Aorta (tissue), 5 donors: ENCODE measurements at regions not wholly inside any gene's neighbourhood (a gene's known extent, or its start where the extent isn't known, plus 50 kb on each side); places are given as distances from the start of the nearest gene placed in this dataset.

Experiments
- ATAC-seq: fragments of 200-7000 bp; cut with Tn5 transposase; one replicate; pipeline ENCODE4 v1.9.1; 2022; ENCODE audit warnings: moderate library complexity; ENCODE audit not compliant: low FRiP score
- DNase-seq, 2 donors: peaks; one replicate each; pipeline ENCODE4 v3.0.0-alpha.2; 2020
- H3K27ac ChIP-seq, 2 donors: one replicate each; pipeline ENCODE4 v1.5.1; 2013; ENCODE audit warnings: low read length in 2 of 2, mild to moderate bottlenecking in 2 of 2, moderate library complexity in 2 of 2, control low read depth in 1 of 2, inconsistent platforms in 1 of 2, low read depth in 1 of 2
- H3K27me3 ChIP-seq, 2 donors: one replicate each; pipeline ENCODE4 v1.6.1; 2013; ENCODE audit warnings: control low read depth in 1 of 2, low read length in 1 of 2, mild to moderate bottlenecking in 1 of 2, moderate library complexity in 1 of 2; ENCODE audit not compliant: insufficient read depth in 2 of 2, control insufficient read depth in 1 of 2
- H3K36me3 ChIP-seq, 2 donors: one replicate each; pipeline ENCODE4 v1.6.1; 2013; ENCODE audit warnings: control low read depth in 1 of 2, low read length in 1 of 2, mild to moderate bottlenecking in 1 of 2; ENCODE audit not compliant: insufficient read depth in 2 of 2, control insufficient read depth in 1 of 2
- H3K4me1 ChIP-seq, 2 donors: one replicate each; pipeline ENCODE4 v1.6.1; 2013; ENCODE audit warnings: low read length in 2 of 2, control low read depth in 1 of 2, mild to moderate bottlenecking in 1 of 2, moderate library complexity in 1 of 2; ENCODE audit not compliant: insufficient read depth in 2 of 2, control insufficient read depth in 1 of 2
- H3K4me3 ChIP-seq, 2 donors: one replicate each; pipeline ENCODE4 v1.5.1; 2013; ENCODE audit warnings: low read length in 2 of 2, control low read depth in 1 of 2, mild to moderate bottlenecking in 1 of 2
- H3K9me3 ChIP-seq: one replicate; pipeline ENCODE4 v1.6.1; 2013; ENCODE audit warnings: mild to moderate bottlenecking, low read length; ENCODE audit not compliant: control insufficient read depth
- WGBS, 2 donors: extraction: QIAGEN DNeasy Blood & Tissue Kit; methylation state at CpG; one replicate each; pipeline ENCODE4 v1.1.7; 2013; 5-methylcytosine and 5-hydroxymethylcytosine counted together
- intact Hi-C, 2 donors: fragments of 100-400 bp; cut with DNase I; formaldehyde crosslinking; loops; one replicate each; pipeline versions ENCODE4 v1.14.2 to v1.15.0; 2022
- donor health status: healthy with polysubstance abuse.
- donor health status: Bipolar disorder and iron deficiency.
- donor health status: DM: no; HTN: no; CAD: no.
- donor health status: DM: no; HTN: no; CAD: no.
- donor health status: DM: yes; HTN: yes; CAD: no.

GRCh38 chr13:107827840-107828549 lies 387.3 kb downstream of the LIG4 start:
- ATAC-seq: no peak
- WGBS, 2 donors: 44 to 45% methylated on average over 11 of the region's 11 CpGs
- no peaks in the 10 kb centered on the region for H3K36me3 ChIP-seq
- no peak overlapping the region for H3K4me3 ChIP-seq
- intact Hi-C loops: no loop called here
- no peak for DNase-seq
- no peak overlapping the region for H3K27ac ChIP-seq
- no peaks in the 10 kb centered on the region for H3K27me3 ChIP-seq
- H3K9me3 ChIP-seq: peaks cover 1% of the 10 kb centered on the region
- no peaks in the 10 kb centered on the region for H3K4me1 ChIP-seq

DNA sequence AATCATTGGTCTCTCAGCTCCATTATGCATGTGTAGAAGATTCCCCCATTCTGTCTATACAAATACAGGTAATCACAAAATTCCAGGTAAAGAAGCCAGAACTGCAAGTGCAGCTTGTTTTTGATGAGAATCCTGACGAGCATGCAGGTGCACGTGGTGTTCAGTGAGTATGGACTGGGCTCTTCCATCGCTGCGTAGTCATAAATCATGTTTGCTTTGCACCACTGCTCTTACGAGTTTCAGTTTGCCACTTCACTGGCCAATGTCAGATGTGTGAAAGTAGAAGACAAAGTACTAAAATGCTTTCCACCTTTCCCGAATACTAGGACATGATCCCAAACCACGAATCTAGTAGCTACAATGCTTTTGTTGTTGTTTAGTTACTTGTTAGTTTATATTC lies 390.7 kb downstream of the LIG4 start:
- H3K27ac ChIP-seq: no peak overlapping the region
- WGBS, 2 donors: 75 to 80% methylated on average over 7 of the region's 7 CpGs
- DNase-seq (no peak), ATAC-seq (no peak)
- H3K36me3 ChIP-seq: no peaks in the 10 kb centered on the region
- intact Hi-C loops: no loop called here
- H3K4me3 ChIP-seq: no peak overlapping the region
- no peaks in the 10 kb centered on the region for H3K4me1 ChIP-seq
- no peaks in the 10 kb centered on the region for H3K9me3 ChIP-seq
- no peaks in the 10 kb centered on the region for H3K27me3 ChIP-seq

DNA sequence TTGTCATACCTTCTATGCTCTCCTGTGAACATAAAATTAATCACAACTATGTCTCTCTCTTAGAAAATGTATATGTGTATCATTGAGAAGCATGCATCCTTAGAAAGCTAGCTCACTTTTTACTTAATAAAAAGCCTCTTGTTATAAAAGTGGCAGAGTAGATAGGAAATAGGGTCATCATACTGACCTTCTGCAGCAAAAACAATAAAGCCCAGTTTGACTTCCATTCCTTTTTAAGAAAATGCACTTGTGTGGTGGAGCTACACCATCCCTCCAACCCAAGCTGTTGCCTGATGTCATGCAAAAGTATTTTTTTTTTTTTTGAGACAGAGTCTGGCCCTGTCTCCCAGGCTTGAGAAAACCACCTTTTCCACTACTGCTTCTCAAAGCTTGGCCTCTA lies 393.3 kb downstream of the LIG4 start:
- no peak for DNase-seq
- H3K27me3 ChIP-seq: no peaks in the 10 kb centered on the region
- intact Hi-C loops: no loop called here
- ATAC-seq: no peak
- no peak overlapping the region for H3K27ac ChIP-seq
- no peaks in the 10 kb centered on the region for H3K36me3 ChIP-seq
- H3K4me1 ChIP-seq: no peaks in the 10 kb centered on the region
- no peaks in the 10 kb centered on the region for H3K9me3 ChIP-seq
- no peak overlapping the region for H3K4me3 ChIP-seq

GRCh38 chr13:107821492-107821891 lies 393.8 kb downstream of the LIG4 start:
- DNase-seq (no peak), ATAC-seq (no peak)
- intact Hi-C loops: no loop called here
- no peaks in the 10 kb centered on the region for H3K36me3 ChIP-seq
- no peak overlapping the region for H3K4me3 ChIP-seq
- H3K4me1 ChIP-seq: no peaks in the 10 kb centered on the region
- no peaks in the 10 kb centered on the region for H3K9me3 ChIP-seq
- no peak overlapping the region for H3K27ac ChIP-seq
- H3K27me3 ChIP-seq: no peaks in the 10 kb centered on the region
- WGBS, 2 donors: 73 to 78% methylated on average over 2 of the region's 2 CpGs

DNA sequence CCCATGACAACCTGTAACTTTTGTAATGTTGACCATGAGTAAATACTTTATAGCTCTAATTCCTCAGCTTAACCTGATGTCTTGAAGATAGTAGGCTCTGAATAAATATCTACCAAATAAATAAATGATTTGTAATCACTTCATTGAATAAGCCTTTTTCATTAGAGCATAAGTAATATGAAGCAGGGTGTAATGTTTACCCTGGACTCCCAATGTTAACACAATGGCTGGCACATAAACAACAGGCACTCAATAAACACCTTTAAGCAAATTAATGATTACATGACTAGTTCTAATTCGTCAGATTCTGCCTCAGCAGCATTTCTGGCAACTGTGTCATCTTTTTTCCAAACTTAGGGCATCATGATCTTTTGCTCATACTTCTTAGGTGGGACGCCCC lies 396.3 kb downstream of the LIG4 start:
- intact Hi-C loops: no loop called here
- Histone ChIP-seq H3K9me3 (no peaks in the 10 kb centered on the region), H3K27ac (no peak overlapping the region), H3K36me3 (no peaks in the 10 kb centered on the region), H3K4me1 (no peaks in the 10 kb centered on the region), H3K4me3 (no peak overlapping the region), H3K27me3 (no peaks in the 10 kb centered on the region)
- no peak for ATAC-seq
- 78 to 85% methylated on average over 2 of the region's 2 CpGs for WGBS, 2 donors
- DNase-seq: no peak

DNA sequence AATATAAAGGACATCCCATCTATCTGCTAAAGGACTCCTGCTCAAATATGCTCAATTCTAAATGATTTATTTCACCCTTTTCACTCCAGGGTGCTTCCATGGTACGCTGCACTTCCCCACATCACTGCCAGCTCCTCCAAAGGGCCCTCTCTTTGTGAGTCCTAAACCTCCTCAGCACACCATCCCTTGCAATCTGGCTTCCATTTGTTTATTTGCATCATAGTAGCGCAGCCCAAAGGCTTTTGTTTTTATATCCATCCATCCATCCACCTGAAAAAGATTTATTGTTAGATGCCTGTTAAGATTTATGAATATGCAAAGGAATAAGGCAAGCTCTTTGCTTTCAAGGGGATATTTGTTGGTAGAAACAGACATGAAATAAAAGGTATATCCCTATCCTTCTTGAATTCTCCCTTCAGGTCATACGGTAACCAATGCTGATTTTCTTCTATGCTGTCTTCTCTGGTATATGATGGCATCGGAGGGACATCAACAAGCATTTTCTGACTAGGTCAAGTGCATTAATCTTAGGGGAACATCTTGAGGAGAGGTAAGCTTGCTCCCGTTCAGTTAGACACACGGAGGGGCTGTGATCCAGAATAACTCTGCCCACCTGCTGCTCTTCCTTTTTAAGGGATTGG lies 397.6 kb downstream of the LIG4 start:
- WGBS, 2 donors: 54 to 60% methylated on average over 6 of the region's 6 CpGs

DNA sequence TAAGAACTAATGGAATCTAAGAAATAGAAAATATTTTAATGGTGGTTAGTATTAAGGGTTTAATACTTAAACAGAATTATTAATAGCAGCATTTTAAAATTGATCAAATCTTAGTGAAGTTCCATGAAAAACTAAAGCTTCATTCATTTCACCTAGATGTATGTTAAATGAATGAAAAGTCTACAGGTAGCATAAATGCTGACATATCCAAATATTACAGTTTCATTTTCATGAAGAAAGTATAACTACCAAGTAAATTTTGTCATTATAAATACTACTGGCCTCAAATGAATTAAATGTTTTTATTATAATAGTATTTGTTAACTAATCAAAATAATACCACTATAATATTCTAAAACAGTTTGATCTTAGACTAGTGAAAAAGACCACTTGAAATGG lies 403.3 kb downstream of the LIG4 start:
- Histone ChIP-seq H3K36me3 (no peaks in the 10 kb centered on the region), H3K27me3 (no peaks in the 10 kb centered on the region), H3K4me3 (no peak overlapping the region), H3K4me1 (no peaks in the 10 kb centered on the region), H3K9me3 (no peaks in the 10 kb centered on the region), H3K27ac (no peak overlapping the region)
- DNase-seq (no peak), ATAC-seq (no peak)
- intact Hi-C loops: no loop called here

More for the DNA sequence above, 397.6 kb downstream of the LIG4 start:
- no peaks in the 10 kb centered on the region for H3K4me1 ChIP-seq
- intact Hi-C loops: no loop called here
- ATAC-seq (no peak), DNase-seq (no peak)
- no peaks in the 10 kb centered on the region for H3K36me3 ChIP-seq
- H3K9me3 ChIP-seq: no peaks in the 10 kb centered on the region
- H3K27me3 ChIP-seq: no peaks in the 10 kb centered on the region
- H3K4me3 ChIP-seq: no peak overlapping the region
- no peak overlapping the region for H3K27ac ChIP-seq

GRCh38 chr13:107811233-107812013 lies 403.9 kb downstream of the LIG4 start:
- Histone ChIP-seq H3K9me3 (no peaks in the 10 kb centered on the region), H3K4me1 (no peaks in the 10 kb centered on the region), H3K4me3 (no peak overlapping the region), H3K27ac (no peak overlapping the region), H3K36me3 (no peaks in the 10 kb centered on the region), H3K27me3 (no peaks in the 10 kb centered on the region)
- no peak for ATAC-seq
- intact Hi-C loops: no loop called here
- WGBS, 2 donors: 80 to 82% methylated on average over 2 of the region's 2 CpGs
- no peak for DNase-seq

- no peaks in the 10 kb centered on the region for H3K9me3 ChIP-seq
- DNase-seq (no peak), ATAC-seq (no peak)
- H3K27me3 ChIP-seq: no peaks in the 10 kb centered on the region
- no peaks in the 10 kb centered on the region for H3K36me3 ChIP-seq
- no peaks in the 10 kb centered on the region for H3K4me1 ChIP-seq
- no peak overlapping the region for H3K27ac ChIP-seq
- 76 to 82% methylated on average over 3 of the region's 3 CpGs for WGBS, 2 donors
- H3K4me3 ChIP-seq: no peak overlapping the region
- intact Hi-C loops: no loop called here
Observed at GRCh38 chr13:107809125-107809524, 406.2 kb downstream of the LIG4 start.
